ENCODE measurements at regions not wholly inside any gene's neighbourhood (a gene's known extent, or its start where the extent isn't known, plus 50 kb on each side); places are given as distances from the start of the nearest gene placed in this dataset.

DNA sequence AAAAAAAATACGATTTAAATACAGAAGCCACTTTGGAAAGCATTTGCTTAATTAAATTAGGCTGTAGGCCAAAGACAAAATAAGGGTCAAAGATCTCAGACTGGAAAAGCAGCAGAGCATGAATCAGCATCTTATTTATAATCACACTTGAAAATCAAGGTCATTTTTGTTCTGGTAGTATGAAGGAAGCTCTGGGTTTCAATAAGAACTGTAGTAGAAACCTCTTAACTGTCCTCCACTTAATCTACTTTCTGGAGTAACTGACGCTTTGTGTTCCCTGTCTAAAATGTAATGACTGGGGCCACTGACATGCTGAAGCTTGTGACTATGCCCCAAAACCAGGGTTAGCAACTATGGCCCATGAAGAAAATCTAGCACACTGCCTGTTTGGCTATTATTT, 450.7 kb upstream of the ZP4 start:
- TF ChIP-seq CTCF (conservative IDR thresholded peaks at IDR 0.05) (no peak), ZFX (IDR thresholded peaks at IDR 0.05) (no peak)
